Progenitor cell of endocrine pancreas (in vitro differentiated cells): ENCODE measurements at regions not wholly inside any gene's neighbourhood (a gene's known extent, or its start where the extent isn't known, plus 50 kb on each side); places are given as distances from the start of the nearest gene placed in this dataset.

Experiments
- DNase-seq: peaks from one replicate; pipeline ENCODE4 v3.0.0; 2021; ENCODE audit warnings: low spot score; ENCODE audit not compliant: unreplicated experiment
- H3K27ac Mint-ChIP-seq: 2 replicates; pipeline ENCODE4 v1.8.0; 2021; ENCODE audit warnings: mild to moderate bottlenecking, moderate library complexity, mixed read lengths
- H3K27me3 Mint-ChIP-seq: 2 replicates; pipeline ENCODE4 v1.8.0; 2021; ENCODE audit warnings: mixed read lengths
- H3K36me3 Mint-ChIP-seq: 2 replicates; pipeline ENCODE4 v1.8.0; 2022; ENCODE audit warnings: mixed read lengths; ENCODE audit not compliant: insufficient read depth
- H3K4me1 Mint-ChIP-seq: 2 replicates; pipeline ENCODE4 v1.8.0; 2021; ENCODE audit warnings: low read depth, mixed read lengths
- H3K4me3 Mint-ChIP-seq: 2 replicates; pipeline ENCODE4 v1.8.0; 2021; ENCODE audit warnings: low read depth, mild to moderate bottlenecking, moderate library complexity, mixed read lengths
- H3K9me3 Mint-ChIP-seq: 2 replicates; pipeline ENCODE4 v1.8.0; 2021; ENCODE audit warnings: low read depth, mixed read lengths
- CTCF ChIP-seq: fragments of 200-600 bp; sonication (generic); IDR thresholded peaks from one replicate; pipeline ENCODE4 v1.5.0; 2021; ENCODE audit warnings: antibody characterized with exemption, mild to moderate bottlenecking; ENCODE audit not compliant: unreplicated experiment

GRCh38 chr1:175884369-175884768 lies 141.0 kb upstream of the TNR start:
- TF ChIP-seq CTCF, result no peak
- no peak overlapping the region for H3K27ac Mint-ChIP-seq
- no peak overlapping the region for H3K4me3 Mint-ChIP-seq
- H3K27me3 Mint-ChIP-seq, result peaks cover 21% of the 10 kb centered on the region
- DNase-seq, result no peak
- peaks cover 2% of the 10 kb centered on the region for H3K4me1 Mint-ChIP-seq
- no peaks in the 10 kb centered on the region for H3K36me3 Mint-ChIP-seq
- no peaks in the 10 kb centered on the region for H3K9me3 Mint-ChIP-seq

- Mint-ChIP-seq H3K27me3 (peaks cover 5% of the 10 kb centered on the region), H3K9me3 (no peaks in the 10 kb centered on the region), H3K4me3 (no peak overlapping the region), H3K36me3 (no peaks in the 10 kb centered on the region), H3K27ac (no peak overlapping the region), H3K4me1 (peaks cover 2% of the 10 kb centered on the region)
- TF ChIP-seq CTCF, result no peak
- no peak for DNase-seq
Observed at GRCh38 chr1:175882192-175882591, 138.8 kb upstream of the TNR start.

DNA sequence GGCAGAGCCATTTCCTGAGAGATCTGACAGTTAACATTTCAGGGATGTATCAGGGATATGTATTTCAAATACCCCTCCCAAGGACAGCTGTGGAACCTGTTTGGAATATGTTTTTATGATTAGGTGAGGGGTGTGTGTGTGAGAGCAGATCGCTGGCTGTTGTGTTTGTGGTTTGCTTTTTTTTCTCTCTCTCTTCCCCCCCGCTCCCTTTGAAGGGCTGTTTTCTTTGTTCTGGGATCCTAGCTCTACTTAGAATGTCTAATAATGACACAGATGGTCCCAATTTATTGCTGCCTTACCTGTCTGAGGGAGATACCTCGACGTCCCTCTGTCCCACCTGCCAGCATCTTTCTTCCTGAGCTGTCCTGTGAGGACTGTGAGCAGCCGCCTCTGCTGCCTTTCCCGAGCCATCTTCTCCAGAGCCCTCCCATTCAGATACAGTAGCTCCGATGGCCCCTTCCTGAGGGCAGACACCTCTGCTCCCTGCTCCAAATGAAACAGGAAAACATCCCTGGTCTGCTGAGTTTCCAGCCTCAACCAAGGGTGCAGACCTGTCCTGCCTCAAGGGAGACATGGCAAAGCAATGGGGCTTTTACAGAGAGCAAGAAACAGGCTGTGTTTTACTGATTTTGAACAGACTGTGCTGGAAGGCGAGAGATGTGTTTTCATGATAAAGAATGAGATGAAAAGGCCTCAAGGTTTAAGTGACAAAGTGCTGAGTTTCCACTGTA lies 138.0 kb upstream of the TNR start:
- Mint-ChIP-seq H3K4me3 (no peak overlapping the region), H3K9me3 (no peaks in the 10 kb centered on the region), H3K27ac (no peak overlapping the region), H3K36me3 (no peaks in the 10 kb centered on the region), H3K4me1 (peaks cover 2% of the 10 kb centered on the region), H3K27me3 (peaks cover 3% of the 10 kb centered on the region)
- TF ChIP-seq CTCF, result no peak
- no peak for DNase-seq

GRCh38 chr1:175878775-175879174 lies 135.4 kb upstream of the TNR start:
- Mint-ChIP-seq H3K4me1 (no peaks in the 10 kb centered on the region), H3K36me3 (no peaks in the 10 kb centered on the region), H3K27ac (peak overlapping the region; percentile 59), H3K9me3 (no peaks in the 10 kb centered on the region), H3K27me3 (peaks cover 3% of the 10 kb centered on the region), H3K4me3 (no peak overlapping the region)
- TF ChIP-seq CTCF, result no peak
- no peak for DNase-seq

- Mint-ChIP-seq H3K36me3 (no peaks in the 10 kb centered on the region), H3K4me3 (no peak overlapping the region), H3K27ac (no peak overlapping the region), H3K9me3 (no peaks in the 10 kb centered on the region), H3K27me3 (no peaks in the 10 kb centered on the region), H3K4me1 (no peaks in the 10 kb centered on the region)
- no peak for DNase-seq
- TF ChIP-seq CTCF, result no peak
Observed at GRCh38 chr1:175877939-175878737, 134.7 kb upstream of the TNR start.
